ENCODE measurements at regions not wholly inside any gene's neighbourhood (a gene's known extent, or its start where the extent isn't known, plus 50 kb on each side); places are given as distances from the start of the nearest gene placed in this dataset.

DNA sequence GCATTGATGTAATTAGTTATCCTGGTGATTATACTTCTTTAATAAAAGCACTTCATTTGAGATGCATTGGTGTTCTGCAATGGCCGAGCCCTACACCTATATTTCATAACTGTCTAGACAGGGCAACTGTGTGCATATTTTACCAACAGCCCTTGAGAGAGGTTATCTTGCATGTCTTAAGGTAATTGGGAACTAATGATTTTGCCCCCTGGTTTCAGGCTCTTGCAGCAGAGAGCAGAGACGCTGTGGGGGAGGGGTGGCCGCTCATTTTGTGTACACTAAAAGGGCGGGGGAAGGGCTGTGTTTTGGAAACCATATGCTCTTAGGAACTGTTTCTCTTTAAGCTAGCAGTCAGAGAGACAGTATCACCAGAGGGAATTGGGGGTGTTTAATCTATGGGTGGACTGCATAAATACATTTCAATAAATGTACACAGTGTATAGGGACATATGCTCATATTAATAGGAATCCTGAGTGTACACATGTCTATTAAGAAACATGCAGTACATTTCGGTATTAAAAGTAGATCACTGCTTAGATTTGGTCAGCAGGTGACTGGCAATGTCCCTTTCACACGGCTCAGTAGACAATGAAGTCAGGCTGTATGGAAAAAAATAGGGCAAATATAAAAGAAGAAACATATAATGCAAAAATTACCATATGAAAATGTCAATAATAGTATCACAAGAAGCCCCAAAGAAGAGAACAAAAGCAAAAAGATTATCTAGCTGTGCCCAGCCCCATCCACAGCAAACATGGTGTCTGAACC is 402.9 kb upstream of the CITED2 start:
- no peak for DNase-seq

DNA sequence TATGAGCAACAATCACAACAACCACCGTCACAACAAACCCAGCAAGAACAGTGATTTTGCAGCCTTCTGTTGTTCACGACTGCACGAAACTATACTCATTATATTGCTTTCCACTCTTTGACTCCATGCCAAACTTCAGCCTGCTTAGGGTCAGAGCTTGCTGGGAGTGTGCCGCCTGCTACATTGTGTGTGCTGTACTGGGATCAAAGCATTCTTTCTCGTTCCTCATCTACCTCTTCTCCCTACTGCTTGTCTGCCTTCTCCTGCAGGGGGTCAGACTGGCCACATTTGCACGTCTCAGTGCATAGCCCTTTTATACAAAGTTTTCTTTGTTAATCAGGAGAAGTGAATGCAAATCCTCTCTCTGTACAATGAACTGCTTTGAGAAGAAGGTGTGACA is 401.6 kb upstream of the CITED2 start:
- DNase-seq = no peak

DNA sequence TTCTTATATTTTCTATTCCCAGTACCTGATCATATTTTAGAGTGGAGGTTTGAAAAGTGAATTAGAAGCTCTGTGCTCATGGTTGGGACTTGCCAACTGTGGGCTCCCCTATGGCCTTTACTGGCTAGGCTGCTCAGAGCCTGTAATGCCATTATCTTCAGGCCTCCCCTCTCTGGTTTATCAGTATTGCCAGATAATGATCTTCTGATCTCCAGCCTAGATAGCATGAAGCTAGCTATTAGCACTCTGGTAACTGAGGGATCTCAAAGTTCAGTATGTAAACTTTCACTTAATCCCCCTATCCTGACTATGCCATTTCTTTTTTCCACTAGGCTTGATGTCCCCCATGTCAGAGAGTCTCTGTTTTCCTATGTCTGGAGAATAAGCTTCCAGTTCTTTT is 393.7 kb upstream of the CITED2 start:
- DNase-seq = no peak

DNA sequence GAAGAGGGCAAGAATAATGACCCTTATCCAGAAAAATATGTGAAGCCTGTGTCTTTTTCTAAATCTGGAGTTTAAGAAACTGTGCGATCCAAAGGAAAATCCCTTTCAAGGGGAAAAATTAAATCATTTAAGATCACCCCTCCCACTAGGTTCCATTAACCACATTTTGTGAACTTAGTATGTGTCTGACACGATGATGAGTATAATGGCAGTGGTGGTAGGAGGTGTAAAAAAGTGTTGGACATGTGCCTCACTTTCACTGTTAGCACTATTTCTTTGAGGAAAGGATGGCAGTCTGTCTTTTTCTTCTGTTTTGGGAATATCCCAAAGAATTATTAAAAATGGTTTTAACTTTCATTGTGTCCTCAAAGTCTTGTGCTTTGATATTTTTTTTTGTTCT is 392.3 kb upstream of the CITED2 start:
- no peak for DNase-seq

DNA sequence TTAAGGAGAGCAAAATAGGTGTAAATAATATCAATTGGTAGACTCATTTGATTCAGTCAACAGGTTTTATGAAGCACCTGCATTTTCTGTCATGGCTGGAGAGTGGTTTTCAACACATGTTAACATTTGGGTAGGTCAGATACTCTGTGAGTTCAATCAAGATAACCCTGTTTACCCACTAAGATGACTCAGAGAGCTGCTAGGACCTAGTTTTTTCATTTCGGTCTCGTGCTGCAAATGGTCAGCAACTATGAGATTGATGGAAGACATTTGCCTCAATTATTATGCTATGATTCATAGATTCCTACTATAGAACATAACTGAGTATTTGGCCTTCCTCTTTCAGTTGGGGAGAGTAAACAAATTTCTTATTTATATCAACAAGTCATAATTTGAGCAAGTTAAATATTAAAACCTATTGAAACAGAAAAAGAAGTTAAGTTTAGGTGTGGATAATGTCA is 391.4 kb upstream of the CITED2 start:
- no peak for DNase-seq

DNA sequence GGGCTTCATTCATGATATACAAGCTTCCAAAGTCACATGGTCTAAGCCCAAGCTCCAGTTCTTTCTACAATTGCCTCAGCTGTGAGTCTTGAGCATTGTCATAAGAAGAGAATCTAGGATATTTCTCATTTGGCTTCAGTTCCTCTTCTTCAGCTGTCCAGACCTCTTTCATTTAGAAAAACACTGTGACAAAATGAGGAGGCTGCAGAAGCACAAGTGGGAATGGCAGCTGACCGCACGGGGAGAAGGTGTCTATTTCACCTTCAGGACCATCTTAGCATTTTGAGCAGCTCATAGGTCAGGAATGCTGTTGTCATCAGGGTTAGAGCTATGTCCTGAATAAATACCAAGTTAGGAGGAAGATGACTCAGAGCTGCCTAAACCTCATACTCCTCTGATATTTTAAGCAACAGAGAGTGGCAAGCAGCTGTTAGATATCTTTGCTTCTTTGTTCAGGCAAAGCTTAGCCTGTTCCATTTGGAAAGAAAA is 390.1 kb upstream of the CITED2 start:
- no peak for DNase-seq

DNA sequence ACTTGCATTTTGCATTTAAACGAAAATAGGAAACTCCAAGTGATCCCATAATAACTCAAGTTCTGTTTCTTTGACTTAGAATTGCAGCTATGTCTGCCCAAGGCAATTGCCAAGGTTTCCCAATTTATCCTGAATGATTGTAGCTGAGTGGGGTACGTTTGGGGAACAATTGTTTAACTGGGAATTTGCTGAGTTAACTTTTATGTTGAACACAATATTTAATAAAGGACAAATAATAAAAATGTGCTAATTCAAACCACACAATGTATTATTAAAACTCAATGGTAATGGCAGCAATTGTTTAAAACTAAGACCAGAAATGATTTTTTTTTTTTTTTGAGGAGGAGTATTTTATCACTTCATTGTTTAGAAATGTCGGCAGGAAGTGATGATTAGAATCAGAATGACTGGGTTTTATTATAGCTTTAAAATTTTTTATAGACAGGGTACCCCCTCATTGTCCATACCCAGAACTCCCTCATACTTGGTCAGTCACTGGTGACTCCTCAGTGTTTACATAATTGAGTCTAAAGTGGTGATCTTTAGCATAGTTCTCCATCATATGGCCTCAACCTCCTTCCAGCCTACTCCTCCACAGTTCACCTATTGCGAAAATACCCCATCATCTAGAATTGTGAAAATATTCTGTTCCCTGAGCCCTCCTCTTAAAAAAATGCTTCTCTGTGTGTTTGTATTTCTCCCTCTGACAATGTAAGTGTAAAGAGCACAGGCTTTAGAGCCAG is 389.2 kb upstream of the CITED2 start:
- DNase-seq = no peak

DNA sequence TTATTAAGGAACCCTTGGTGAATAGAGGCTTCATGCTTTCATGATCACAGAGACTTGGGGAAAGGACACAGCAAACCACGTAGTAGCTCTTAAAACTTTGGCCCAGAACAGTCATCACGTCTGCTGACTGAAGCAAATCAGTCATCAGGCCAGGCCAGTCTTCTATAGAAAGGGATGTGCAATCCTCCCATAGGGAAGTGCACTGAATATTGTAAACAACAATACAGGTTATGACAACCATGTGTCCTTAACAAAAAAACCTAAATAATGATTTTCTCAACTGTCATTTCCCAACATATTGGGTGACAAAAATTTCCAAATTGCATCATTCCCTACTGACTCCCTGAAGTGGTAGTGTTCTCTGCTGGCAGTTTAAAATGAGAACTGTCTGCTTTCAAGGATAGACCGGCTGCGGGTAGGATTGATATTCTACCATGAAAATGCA is 388.2 kb upstream of the CITED2 start:
- no peak for DNase-seq

DNA sequence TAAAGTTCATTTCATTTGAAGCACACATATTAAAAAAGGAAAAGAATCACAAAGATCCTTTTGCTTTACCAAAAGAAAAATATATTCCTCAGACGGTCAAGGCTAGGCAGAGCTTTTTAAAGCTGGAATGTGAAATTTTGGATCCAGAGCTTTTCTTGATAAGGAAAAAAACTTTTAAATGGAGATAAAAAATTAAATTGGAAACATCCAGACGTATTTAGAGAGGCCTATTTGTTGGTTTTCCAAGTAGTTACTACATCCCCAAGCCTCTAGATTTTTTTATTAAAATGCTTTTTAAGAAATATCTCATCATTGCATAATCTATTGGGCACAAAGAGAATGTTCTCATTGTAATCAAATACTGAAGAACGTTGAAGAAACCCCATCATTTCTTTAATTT is 385.7 kb upstream of the CITED2 start:
- DNase-seq = no peak

DNA sequence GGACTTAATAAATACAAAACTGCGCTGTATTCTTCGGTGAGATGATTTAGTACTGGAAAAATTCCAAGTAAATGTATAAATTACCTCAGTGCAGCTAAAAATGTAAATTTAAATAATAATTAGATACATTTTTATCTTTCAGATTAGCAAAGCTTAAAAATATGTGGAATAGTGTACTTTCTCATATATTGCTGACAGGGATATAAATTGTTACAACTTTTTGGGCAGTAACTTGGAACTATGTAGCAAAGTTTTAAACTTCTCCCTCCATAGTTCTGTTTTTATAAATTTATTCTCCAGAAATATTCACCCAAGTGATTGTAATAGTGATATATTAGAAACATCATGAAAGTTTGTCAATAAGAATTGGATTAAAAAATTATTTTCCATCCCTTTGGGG is 384.6 kb upstream of the CITED2 start:
- DNase-seq = no peak

DNA sequence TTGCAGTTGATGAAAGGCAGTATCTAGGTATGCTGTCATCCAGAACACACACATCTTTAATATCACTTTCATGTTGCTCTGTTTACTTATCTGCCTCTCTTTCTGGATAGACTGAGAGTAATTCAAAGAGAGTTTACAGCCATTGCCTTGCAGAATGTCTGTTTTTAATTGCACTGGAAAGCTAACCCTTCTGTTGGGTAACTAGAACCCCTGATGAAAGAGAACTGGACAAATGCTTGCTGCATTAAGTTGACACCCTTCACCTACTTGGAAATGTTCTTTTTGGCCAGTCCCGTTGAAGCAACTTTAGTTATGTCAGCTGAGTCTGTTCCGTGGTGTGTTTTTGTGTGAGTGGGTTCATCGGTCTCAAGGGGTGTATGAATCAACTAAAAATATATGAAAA is 383.8 kb upstream of the CITED2 start:
- DNase-seq = no peak

DNA sequence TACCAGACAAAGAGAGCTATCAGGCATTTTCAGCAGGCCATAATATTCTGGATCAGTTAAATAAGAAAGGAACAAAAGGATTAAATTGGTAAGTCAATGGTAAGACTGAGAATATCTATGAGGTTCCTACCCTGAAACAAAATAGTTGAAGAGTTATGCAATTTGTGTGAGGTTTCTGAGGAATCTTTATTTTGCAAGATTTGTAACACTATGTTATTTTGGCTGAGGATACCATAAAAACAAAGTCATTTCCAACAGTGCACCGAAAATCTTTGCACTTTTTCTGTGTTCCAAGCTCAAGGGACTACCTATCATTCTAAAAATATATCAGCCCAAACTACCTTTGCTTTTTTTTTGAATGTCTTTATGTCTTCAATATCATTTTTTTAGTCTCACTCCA is 383.3 kb upstream of the CITED2 start:
- no peak for DNase-seq

DNA sequence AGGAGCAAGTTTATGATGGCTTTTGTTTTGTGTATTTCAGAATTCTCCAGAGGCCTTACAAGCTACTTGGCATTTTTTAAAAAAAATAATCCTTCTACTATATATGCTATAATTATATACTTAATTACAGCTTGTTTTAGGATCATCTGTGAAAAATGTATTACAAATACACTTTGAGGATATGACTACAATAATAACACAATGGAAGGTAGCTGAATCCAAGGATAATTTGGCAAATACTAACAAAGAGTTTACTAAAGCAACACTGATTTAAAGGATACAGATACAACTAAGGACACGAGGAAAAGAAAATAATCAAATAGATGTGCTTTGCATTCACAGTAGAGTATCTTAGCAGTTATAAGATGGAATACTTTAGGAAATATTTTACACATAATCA is 381.9 kb upstream of the CITED2 start:
- no peak for DNase-seq

DNA sequence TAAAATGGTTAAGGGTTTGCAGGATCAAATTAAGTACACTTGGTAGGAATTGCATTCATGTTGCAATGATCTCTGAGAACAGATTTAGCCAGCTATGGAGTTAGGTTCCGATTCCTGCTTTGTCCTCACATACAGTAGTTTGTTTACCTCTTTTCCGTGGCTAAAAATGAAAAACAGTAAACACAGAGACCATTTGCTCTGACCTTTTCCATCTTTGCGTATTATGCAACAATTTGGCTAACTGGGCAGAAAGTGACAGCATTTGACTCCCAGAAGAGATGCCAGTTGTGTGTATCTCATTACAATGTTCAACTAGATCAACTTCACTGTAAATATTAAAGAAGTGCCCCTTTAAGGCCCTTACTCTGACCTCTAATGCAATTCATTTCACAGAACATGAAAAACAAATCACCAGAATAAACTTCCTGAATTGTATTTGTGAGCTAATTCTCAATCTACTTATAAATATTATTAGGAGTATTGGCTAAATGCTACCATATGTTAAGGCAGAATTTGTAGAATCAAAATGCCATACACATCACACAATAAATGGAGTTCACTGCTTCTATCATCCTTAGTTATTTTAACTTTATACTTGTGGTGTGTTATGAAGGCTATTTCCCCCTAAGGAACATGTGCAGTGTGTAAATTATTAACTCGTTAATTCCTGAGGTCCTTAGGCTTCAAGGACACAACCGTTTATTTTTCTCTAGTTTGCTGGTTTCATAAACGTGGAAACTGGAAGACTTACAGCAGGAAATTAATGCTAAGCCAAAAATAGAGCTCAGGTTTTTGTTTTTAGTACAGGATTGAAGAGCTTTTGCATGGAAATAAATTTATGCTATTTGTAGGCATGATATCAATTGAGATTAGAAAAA is 380.7 kb upstream of the CITED2 start:
- no peak for DNase-seq

DNA sequence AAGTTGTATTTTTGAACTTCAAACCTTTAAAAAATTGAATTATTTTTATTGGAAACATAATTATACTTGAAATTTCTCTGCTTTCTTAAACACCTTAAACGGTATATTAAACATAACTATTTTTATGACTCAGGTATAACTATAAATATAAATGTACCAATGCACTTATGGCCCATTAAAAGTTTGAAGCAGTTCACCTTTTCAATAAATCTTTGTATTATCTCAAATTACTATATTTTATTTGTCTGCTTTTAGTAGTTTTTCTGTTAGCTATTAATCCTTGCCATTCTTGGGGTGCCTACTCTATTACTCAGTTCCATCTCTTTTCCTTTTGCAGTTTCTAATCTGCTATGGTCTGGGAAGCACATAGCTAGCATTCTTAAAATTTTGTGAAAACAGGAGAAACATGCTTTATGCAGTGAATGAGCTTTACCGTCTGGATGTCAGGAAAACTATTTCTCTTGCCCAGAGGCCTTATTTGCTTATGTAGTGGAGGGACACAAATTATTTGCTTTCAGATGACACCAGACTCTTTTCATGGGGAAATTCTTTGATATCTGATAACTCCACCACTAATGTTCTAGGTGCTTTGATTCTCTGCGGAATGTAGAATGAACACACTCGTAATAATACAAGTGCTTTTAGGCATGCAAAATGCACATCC is 378.9 kb upstream of the CITED2 start:
- DNase-seq = no peak

DNA sequence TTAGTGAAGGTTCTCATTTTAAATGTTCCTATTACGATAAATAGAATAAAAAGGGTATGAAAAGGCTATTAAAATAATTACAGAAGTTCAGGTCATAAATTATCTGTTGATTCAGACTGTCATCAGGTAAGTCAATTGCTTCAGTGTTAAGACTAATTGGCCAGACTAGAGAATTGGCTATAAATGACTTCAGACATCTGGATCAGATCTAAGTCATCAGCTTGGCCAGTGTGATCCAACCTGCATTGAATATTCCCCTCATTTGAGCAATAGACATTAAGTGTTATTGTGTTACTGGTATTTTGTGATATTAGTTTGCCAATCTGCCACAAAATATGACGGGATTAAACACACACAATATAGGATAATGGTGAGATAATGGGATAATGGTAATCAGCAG is 377.6 kb upstream of the CITED2 start:
- DNase-seq = no peak

DNA sequence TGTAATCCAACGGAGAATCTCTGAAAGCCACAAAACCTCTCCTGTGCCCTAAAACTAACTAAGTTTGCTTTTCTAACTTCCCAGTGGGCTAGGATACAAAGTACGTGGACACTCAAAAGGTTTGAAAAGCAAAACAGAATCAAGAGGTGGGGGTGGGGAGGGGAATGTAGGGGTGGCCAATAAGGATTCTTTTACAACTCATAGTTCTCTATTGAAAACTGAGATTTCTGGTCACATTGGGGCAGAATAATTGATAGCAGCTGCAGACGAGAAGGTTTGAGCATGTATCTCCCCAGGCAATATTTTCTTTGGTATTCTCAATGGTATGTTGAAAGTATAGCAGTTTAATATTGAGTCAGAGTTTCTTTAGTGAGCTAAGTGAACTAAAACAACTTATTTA is 376.7 kb upstream of the CITED2 start:
- no peak for DNase-seq

DNA sequence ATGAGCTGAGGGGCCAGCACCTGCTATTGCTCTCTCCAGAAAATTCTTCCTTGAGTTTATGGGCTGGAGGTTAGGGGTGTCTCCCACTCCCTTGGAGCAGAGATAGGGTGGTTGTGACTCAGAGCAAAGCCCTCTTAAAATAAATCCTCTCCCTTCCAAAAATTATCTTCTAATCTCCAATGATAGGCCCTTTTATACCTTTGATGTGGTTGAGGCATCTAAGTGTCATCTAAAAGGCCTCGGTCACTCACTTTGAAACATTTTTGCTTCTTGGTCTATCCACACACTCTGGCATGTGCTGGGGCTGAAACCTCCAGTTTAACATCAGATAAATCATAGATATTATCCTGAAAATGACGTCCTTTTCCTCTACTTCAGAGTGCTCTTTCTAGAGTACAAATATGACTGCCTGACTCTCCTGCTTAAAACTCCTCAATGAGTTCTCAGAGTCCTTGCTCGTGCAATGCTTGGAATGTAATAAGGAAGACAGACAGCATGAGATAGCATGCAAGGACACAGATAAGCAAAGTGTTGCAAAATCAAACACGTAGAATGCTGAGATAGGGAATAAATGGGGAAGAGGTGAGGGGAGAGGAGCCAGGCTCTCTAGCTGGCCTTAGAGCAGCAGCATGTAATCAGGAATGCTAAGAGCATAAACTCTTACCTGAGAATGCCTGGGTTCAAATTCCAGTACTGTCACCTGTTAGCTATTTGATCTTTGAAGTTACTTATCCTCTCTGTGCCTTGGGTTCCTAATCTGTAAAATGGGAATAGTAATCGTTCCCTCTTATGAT is 374.1 kb upstream of the CITED2 start:
- DNase-seq = no peak

DNA sequence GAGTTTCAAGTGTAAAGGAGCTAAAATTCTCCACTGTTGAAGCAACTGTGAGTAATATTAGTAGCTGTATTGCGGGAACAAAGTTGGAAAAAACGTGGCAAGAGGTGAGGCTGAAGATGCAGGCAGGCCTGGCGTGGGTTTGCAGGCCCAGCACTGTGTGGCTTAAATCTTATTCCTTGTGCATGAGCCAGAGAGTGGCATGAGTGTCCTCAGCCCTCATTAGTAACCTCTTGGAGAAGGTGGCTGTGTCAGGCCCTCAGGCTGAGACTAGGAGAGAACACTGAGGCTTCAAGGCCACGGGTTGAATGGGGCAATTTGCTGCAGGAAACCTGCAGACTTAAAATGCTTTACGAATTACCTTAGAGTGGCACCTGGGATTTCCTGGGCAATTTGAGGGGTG is 372.7 kb upstream of the CITED2 start:
- no peak for DNase-seq

DNA sequence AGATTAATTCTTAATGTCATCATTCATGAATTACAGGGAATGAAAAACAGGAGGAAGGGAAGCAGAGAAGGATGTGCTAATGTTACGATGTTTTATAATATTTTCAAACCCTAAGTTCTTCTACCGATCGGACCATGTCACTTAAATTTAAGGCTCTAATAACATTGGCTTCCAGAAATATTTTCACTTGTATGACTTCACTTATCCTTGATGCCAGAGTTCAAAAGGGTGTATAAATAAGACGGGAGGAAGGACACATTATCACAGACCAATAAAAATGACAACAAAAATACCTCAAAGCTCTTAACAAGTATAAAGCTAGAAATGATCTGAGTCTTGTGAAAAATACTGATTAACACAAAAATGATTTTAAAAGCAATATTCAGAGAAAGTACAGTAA is 370.4 kb upstream of the CITED2 start:
- DNase-seq = no peak

DNA sequence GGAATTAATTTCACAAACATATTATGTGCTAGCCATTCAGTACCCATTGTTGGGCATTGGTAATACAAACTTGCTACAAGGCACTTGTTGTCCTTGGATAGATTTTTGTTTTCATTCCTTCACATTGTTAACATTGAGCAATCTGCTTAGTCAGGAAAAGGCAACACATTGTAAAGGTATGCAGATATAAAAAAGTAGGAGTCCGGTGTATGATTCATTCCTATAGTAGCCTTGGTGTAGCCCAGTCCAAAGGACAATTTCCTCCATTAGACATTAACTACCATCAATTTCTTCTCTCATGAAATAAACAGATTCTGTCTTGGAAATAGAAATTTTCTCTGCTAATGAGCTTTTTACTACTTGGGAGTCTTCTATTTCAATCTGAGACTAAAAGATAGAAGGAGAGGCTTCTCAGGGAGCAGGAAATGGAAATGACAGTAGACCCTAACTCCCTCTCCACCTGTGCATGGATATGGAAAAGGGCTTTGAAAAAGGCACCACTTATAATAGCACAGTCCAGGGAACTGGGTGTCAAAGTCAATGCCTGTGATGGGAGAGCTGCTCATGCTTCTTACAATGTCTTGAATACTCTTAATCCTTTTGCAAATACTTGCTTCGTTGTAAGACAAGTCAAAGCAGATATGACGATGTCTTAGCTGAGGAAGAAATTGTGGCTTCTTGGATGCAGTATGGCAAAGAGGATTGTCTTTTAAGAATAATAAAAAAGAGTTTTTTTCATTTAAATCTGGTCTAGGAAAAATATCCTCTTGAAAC is 369.4 kb upstream of the CITED2 start:
- no peak for DNase-seq
